IMR-90 (cell line): ENCODE measurements at regions not wholly inside any gene's neighbourhood (a gene's known extent, or its start where the extent isn't known, plus 50 kb on each side); places are given as distances from the start of the nearest gene placed in this dataset.

Source experiments
- ATAC-seq: fragments of 200-7000 bp; cut with Tn5 transposase; 2 replicates; pipeline ENCODE4 v1.9.1; 2020; ENCODE audit warnings: low read depth, mild to moderate bottlenecking, moderate library complexity
- BruUV-seq: library from RNA; stranded (reverse); fragments of 400-500 nt; replicated peaks from 2 replicates; lab custom pipeline; 2021; lab: Mats Ljungman, UMichigan
- CTCF ChIA-PET: fragments of 300-600 bp; formaldehyde crosslinking; extraction: SDS; loops from one replicate; lab custom pipeline; 2021; ENCODE audit warnings: antibody characterized with exemption; lab: Yijun Ruan, JAX
- POLR2A ChIA-PET: fragments of 300-600 bp; sonication (Branson Sonifier 250); formaldehyde crosslinking; loops from one replicate; lab custom pipeline; 2022; ENCODE audit warnings: antibody characterized with exemption; ENCODE audit not compliant: unreplicated experiment; lab: Charles Lee
- DNase-seq: peaks from one replicate; pipeline ENCODE4 v3.0.0; 2013
- H2AFZ ChIP-seq: replicated peaks from 2 replicates; pipeline ENCODE3; 2013; ENCODE audit warnings: low read length, mild to moderate bottlenecking; ENCODE audit not compliant: poor library complexity
- H2AK5ac ChIP-seq: 2 replicates; pipeline ENCODE4 v1.6.1; 2013; ENCODE audit warnings: low read depth, low read length, inconsistent platforms
- H2AK9ac ChIP-seq: replicated peaks from 2 replicates; pipeline ENCODE3; 2013; ENCODE audit warnings: mild to moderate bottlenecking, low read depth, low read length, moderate library complexity; ENCODE audit not compliant: poor library complexity
- H2BK120ac ChIP-seq: 2 replicates; pipeline ENCODE4 v1.6.1; 2013; ENCODE audit warnings: low read depth, low read length, inconsistent platforms
- H2BK15ac ChIP-seq: 3 replicates; pipeline ENCODE4 v1.6.1; 2013; ENCODE audit warnings: low read depth, low read length, inconsistent platforms
- H2BK20ac ChIP-seq: 2 replicates; pipeline ENCODE4 v1.6.1; 2013; ENCODE audit warnings: low read depth, mild to moderate bottlenecking, inconsistent platforms, low read length, moderate library complexity
- H2BK5ac ChIP-seq: 2 replicates; pipeline ENCODE4 v1.6.1; 2013; ENCODE audit warnings: mild to moderate bottlenecking, low read depth, low read length, inconsistent platforms; ENCODE audit not compliant: poor library complexity, severe bottlenecking
- H3K14ac ChIP-seq: replicated peaks from 2 replicates; pipeline ENCODE4 v1.6.1; 2013; ENCODE audit warnings: low read depth, low read length, inconsistent platforms
- H3K18ac ChIP-seq: 2 replicates; pipeline ENCODE4 v1.6.1; 2013; ENCODE audit warnings: low read depth, low read length, control low read depth
- H3K23ac ChIP-seq: 2 replicates; pipeline ENCODE4 v1.6.1; 2013; ENCODE audit warnings: low read depth, low read length, inconsistent platforms
- H3K27ac ChIP-seq: 2 replicates; pipeline ENCODE4 v1.5.1; 2013; ENCODE audit warnings: mild to moderate bottlenecking, control low read depth, low read length; ENCODE audit not compliant: insufficient read depth
- H3K27me3 ChIP-seq: 2 replicates; pipeline ENCODE4 v1.6.1; 2013; ENCODE audit warnings: low read length; ENCODE audit not compliant: control insufficient read depth, insufficient read depth
- H3K36me3 ChIP-seq: 2 replicates; pipeline ENCODE4 v1.6.1; 2013; ENCODE audit warnings: low read length, mixed read lengths; ENCODE audit not compliant: control insufficient read depth, insufficient read depth
- H3K4ac ChIP-seq: 2 replicates; pipeline ENCODE4 v1.6.1; 2013; ENCODE audit warnings: low read depth, low read length, inconsistent platforms
- H3K4me1 ChIP-seq: 2 replicates; pipeline ENCODE4 v1.6.1; 2013; ENCODE audit warnings: low read length, mixed read lengths; ENCODE audit not compliant: control insufficient read depth, insufficient read depth
- H3K4me2 ChIP-seq: 2 replicates; pipeline ENCODE4 v1.6.1; 2013; ENCODE audit warnings: low read depth, mild to moderate bottlenecking, control low read depth, low read length, moderate library complexity
- H3K4me3 ChIP-seq: 2 replicates; pipeline ENCODE4 v1.5.1; 2013; ENCODE audit warnings: low read depth, mild to moderate bottlenecking, control low read depth, low read length, moderate library complexity; ENCODE audit not compliant: insufficient read depth
- H3K56ac ChIP-seq: 2 replicates; pipeline ENCODE4 v1.6.1; 2013; ENCODE audit warnings: low read length, inconsistent platforms; ENCODE audit not compliant: insufficient read depth; ENCODE audit errors: extremely low read depth
- H3K79me1 ChIP-seq, 2 experiments: 2 replicates each; pipeline ENCODE4 v1.6.1; 2013; ENCODE audit warnings: low read length in 2 of 2, inconsistent platforms in 1 of 2, low read depth in 1 of 2
- H3K9ac ChIP-seq: 2 replicates; pipeline ENCODE4 v1.6.1; 2013; ENCODE audit warnings: low read depth, low read length, control low read depth
- H3K9me1 ChIP-seq: 2 replicates; pipeline ENCODE4 v1.6.1; 2013; ENCODE audit warnings: low read length, inconsistent platforms; ENCODE audit not compliant: insufficient read depth
- H3K9me3 ChIP-seq: 2 replicates; pipeline ENCODE4 v1.6.1; 2013; ENCODE audit warnings: low read length; ENCODE audit not compliant: control insufficient read depth, insufficient read depth
- H4K20me1 ChIP-seq: 2 replicates; pipeline ENCODE4 v1.6.1; 2013; ENCODE audit warnings: low read length, inconsistent platforms; ENCODE audit not compliant: insufficient read depth
- H4K5ac ChIP-seq: 2 replicates; pipeline ENCODE4 v1.6.1; 2013; ENCODE audit warnings: mild to moderate bottlenecking, low read depth, low read length, control low read depth
- H4K8ac ChIP-seq, 2 experiments: 2 replicates each; pipeline ENCODE4 v1.6.1; 2013; ENCODE audit warnings: low read depth in 2 of 2, low read length in 2 of 2, control low read depth in 1 of 2, inconsistent platforms in 1 of 2
- H4K91ac ChIP-seq: 2 replicates; pipeline ENCODE4 v1.6.1; 2013; ENCODE audit warnings: low read depth, low read length, inconsistent platforms; ENCODE audit not compliant: insufficient read depth
- CEBPB ChIP-seq: IDR thresholded peaks from 2 replicates; pipeline ENCODE4 v1.6.1; 2012; ENCODE audit warnings: low read depth, low read length, improper control_type of control experiment
- CHD1 ChIP-seq: IDR thresholded peaks from 2 replicates; pipeline ENCODE4 v1.6.1; 2012; ENCODE audit warnings: low read depth, low read length, improper control_type of control experiment
- MXI1 ChIP-seq: IDR thresholded peaks from 2 replicates; pipeline ENCODE4 v1.6.1; 2012; ENCODE audit warnings: low read depth, mild to moderate bottlenecking, low read length, moderate library complexity, borderline replicate concordance
- POLR2A ChIP-seq: IDR thresholded peaks from 2 replicates; pipeline ENCODE4 v1.6.1; 2012; ENCODE audit warnings: mild to moderate bottlenecking, low read depth, low read length
- RAD21 ChIP-seq: IDR thresholded peaks from 2 replicates; pipeline ENCODE4 v1.6.1; 2012; ENCODE audit warnings: low read length, improper control_type of control experiment
- RFX5 ChIP-seq: IDR thresholded peaks from 2 replicates; pipeline ENCODE4 v1.8.0; 2012; ENCODE audit warnings: low read depth, mild to moderate bottlenecking, low read length, moderate library complexity
- dilution Hi-C: fragments of 300-500 bp; cut with HindIII; formaldehyde crosslinking; loops from one replicate; pipeline ENCODE4 v1.14.3; 2018; ENCODE audit warnings: low sequenced_read_pairs; ENCODE audit not compliant: unreplicated experiment
- in situ Hi-C: fragments of 300-500 bp; cut with MboI; formaldehyde crosslinking; loops from 3 replicates; pipeline ENCODE4 v1.14.3; 2019; ENCODE audit warnings: low sequenced_read_pairs, inconsistent platforms, mixed read lengths
- intact Hi-C: fragments of 100-400 bp; cut with micrococcal nuclease; formaldehyde crosslinking; loops from 2 replicates; pipeline ENCODE4 v1.10.0; 2022
- TF ChIP-seq, protein P1 (sequence below): conservative IDR thresholded peaks from 2 replicates; pipeline ENCODE4 v1.5.1; 2012; ENCODE audit warnings: mild to moderate bottlenecking, low read depth, low read length, improper control_type of control experiment

DNA sequence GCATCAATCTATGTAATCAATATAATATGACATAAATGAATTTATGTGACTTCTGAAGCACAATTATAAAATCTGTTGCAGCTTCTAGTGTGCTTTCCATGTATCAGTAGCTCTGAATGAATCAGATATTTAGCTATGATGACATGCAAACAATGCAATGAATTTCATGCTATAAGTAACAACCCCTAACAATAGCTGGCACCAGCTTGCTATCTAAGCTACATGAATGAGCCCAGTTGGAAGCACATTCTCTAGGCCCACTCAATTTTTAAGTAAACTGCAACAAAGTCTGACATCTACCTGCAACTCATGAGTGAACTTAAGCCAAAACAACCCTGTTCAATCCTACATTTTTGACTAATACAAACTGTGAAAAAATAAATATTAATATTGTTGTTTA is 507.3 kb upstream of the ROBO1 start:
- intact Hi-C loops, result no loop called here

More for the DNA sequence above, 507.3 kb upstream of the ROBO1 start:
- H3K27ac ChIP-seq, result no peak overlapping the region
- H3K9me3 ChIP-seq, result peaks cover under 1% of the 10 kb centered on the region; the same call in 1 of the 2 replicates
- no peak overlapping the region for H3K4me3 ChIP-seq
- H3K56ac ChIP-seq, result no peak overlapping the region
- ChIA-PET POLR2A (no interaction called here), CTCF (no interaction called here)
- H3K4me2 ChIP-seq, result no peak overlapping the region
- H3K4me1 ChIP-seq, result no peaks in the 10 kb centered on the region
- no peak overlapping the region for H4K8ac ChIP-seq
- H2AK9ac ChIP-seq, result no peak overlapping the region
- no peaks in the 10 kb centered on the region for H3K36me3 ChIP-seq
- H3K9ac ChIP-seq, result no peak overlapping the region
- H2BK20ac ChIP-seq, result no peak overlapping the region
- no peaks in the 10 kb centered on the region for H3K9me1 ChIP-seq
- no TSS peak for BruUV-seq
- in situ Hi-C loops (no loop called here), dilution Hi-C loops (no loop called here)
- H3K18ac ChIP-seq, result no peak overlapping the region
- H2BK120ac ChIP-seq, result no peak overlapping the region
- H4K91ac ChIP-seq, result no peak overlapping the region
- H2BK15ac ChIP-seq, result no peak overlapping the region
- no peak overlapping the region for H4K5ac ChIP-seq
- H3K79me1 ChIP-seq, result no peaks in the 10 kb centered on the region
- H2AK5ac ChIP-seq, result no peak overlapping the region
- no peak overlapping the region for H3K23ac ChIP-seq
- TF ChIP-seq POLR2A, result no peak
- no peak for TF ChIP-seq CHD1
- TF ChIP-seq MXI1, result no peak
- TF ChIP-seq RAD21, result no peak
- TF ChIP-seq RFX5, result no peak
- TF ChIP-seq CEBPB, result no peak
- TF ChIP-seq, protein P1, sequence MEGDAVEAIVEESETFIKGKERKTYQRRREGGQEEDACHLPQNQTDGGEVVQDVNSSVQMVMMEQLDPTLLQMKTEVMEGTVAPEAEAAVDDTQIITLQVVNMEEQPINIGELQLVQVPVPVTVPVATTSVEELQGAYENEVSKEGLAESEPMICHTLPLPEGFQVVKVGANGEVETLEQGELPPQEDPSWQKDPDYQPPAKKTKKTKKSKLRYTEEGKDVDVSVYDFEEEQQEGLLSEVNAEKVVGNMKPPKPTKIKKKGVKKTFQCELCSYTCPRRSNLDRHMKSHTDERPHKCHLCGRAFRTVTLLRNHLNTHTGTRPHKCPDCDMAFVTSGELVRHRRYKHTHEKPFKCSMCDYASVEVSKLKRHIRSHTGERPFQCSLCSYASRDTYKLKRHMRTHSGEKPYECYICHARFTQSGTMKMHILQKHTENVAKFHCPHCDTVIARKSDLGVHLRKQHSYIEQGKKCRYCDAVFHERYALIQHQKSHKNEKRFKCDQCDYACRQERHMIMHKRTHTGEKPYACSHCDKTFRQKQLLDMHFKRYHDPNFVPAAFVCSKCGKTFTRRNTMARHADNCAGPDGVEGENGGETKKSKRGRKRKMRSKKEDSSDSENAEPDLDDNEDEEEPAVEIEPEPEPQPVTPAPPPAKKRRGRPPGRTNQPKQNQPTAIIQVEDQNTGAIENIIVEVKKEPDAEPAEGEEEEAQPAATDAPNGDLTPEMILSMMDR, result no peak
- ATAC-seq (no peak), DNase-seq (no peak)
- no peak overlapping the region for H2BK5ac ChIP-seq
- no peak overlapping the region for H2AFZ ChIP-seq
- H3K27me3 ChIP-seq, result no peaks in the 10 kb centered on the region
- H3K4ac ChIP-seq, result no peak overlapping the region
- no peak overlapping the region for H3K14ac ChIP-seq
- H4K20me1 ChIP-seq, result no peaks in the 10 kb centered on the region
